HG03520 (cell line): ENCODE measurements at regions not wholly inside any gene's neighbourhood (a gene's known extent, or its start where the extent isn't known, plus 50 kb on each side); places are given as distances from the start of the nearest gene placed in this dataset.
"Not testable (repeated sequence)": the region's sequence is repeated elsewhere in the genome, so short reads cannot be mapped to it uniquely, and the experiment has no call there.

ENCODE experiments used
- ATAC-seq: cut with Tn5 transposase; IDR thresholded peaks from one replicate; pipeline ENCODE4 v1.9.1; 2021; ENCODE audit warnings: mild to moderate bottlenecking, moderate library complexity; ENCODE audit not compliant: unreplicated experiment

DNA sequence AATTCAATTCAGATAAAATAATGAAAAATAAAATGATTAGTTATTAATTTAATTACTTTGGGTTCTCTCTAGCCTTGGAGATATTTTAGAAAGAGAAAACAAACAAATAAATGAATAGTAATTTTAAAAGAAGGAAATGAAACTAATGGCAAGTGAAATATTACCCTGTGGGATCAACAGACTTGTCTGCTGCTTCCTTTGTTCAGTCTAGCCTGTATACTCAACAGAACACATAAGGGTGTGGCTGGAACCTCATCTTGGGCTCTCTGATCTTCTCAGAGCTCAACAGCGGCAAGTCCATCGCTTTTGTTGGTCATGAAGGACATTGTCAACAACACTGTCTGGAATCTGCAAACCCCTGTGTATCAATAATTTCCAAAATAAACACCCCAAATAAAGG is 904.9 kb downstream of the IPMK start:
- no peak for ATAC-seq

DNA sequence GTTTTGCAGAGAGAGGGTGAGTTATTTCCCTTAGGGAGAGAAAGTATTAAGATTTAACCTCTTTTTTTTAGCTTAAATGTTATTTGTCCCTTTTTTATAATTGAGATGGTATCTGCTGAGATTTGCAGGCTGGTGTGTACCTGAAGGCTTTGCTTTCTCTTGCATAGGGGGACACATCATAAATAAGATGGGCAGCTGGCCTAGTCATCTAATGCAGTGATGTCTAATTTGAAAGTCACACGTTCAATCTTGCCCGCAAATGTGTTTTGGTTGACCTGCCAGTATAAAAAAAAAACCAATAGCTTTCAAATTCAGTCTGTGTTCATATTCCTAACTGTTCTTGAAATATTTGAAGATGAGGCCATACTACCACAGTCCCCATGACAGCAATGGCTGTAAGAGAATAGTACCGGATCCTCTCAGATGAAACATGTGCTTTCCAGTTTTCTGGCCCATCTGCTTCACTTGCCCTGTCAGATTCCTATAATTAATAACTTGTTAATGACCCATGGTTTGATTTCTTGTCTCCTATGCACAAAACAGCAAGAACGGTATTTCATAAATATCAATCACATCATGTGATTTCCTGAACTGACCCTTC is 914.2 kb downstream of the IPMK start:
- no peak for ATAC-seq

DNA sequence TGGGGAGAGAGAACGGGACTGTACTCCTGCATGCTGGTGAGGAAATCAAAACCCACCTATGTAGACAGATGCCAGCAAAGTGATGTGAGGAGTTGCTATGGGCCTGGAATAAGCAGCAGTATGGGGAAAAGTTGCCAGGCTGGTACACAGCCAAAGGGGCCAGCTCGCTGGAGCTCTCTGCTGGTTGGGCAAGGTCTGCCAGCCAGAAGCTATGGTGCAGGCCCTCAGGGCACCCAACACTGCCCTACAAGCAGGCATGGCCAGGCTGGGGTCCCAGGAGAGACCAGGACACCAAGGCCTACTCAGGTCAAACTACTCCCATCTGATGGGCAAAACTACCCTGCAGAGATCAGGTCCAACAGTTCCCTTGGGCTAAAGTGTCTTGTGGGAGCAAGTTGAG is 916.6 kb downstream of the IPMK start:
- no peak for ATAC-seq

DNA sequence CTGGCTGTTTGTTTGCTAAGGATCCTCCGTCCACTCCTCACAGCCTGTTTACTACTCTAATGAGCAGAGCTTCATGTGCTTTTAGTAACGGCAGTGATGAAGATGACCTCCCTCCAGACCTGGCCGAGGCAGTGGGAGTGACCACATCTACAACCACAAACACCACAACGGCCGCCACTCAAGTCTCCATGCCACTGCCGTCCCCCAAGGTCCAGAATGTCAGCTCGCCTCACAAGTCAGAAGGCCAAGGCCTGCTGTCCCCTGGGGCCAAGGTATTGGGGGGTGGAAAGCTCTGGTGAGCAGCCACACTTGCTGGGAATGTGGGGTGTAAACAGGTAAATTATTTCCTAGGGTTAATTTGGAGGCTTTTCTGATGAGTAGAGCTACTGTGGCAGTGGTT is 926.4 kb downstream of the IPMK start:
- ATAC-seq, result no peak

DNA sequence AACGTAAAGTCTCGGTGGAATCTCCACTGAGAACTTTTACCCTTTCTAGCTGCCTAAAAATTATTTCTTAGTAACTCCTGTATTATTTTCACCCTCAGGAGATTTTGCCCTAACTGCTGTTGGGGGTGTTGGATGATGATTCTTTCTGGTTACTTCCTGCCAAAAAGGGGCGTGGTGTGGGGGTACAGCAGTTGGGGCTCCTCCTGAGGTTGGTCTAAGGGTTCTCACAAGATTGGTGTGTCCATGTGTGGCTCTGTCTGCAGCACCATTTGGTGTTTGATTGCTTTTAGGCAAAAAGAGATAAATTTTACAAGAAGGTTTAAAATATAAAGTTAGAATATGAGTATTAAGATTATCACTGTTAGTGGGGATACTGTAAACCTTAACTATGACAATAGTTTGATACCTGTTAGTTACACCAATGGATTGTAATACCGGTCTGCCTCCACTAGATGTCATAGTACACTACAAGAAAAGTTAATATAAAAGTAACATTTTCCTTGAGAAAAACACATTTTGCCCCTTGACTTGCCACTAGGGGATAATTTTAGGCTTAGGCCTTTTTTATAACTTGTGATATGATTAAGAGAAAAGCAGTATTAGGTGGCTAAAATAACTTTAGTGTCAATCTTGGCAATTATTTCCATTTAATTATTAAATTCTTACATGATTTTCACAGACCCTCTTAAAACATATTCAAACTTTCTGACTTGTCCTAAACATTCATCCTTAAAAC is 928.7 kb downstream of the IPMK start:
- ATAC-seq, result peak; percentile 76

DNA sequence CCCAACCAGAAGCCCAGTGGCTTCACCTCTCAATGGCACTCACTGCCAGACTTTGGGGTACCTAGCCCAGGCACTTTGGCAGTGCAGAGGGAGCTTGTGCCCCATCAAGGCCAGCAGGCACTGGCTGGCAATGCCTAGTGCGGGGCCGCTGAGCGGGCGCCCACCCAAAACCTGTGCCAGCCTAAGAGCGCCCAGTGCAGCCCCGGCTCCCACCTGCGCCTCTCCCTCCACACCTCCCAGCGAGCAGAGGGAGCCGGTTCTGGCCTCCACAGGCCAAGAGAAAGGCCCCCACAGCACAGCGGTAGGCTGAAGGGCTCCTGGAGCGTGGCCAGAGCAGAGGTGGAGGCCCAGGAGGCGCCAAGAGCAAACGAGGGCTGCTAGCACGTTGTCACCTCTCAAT is 930.8 kb downstream of the IPMK start:
- ATAC-seq, result no peak

DNA sequence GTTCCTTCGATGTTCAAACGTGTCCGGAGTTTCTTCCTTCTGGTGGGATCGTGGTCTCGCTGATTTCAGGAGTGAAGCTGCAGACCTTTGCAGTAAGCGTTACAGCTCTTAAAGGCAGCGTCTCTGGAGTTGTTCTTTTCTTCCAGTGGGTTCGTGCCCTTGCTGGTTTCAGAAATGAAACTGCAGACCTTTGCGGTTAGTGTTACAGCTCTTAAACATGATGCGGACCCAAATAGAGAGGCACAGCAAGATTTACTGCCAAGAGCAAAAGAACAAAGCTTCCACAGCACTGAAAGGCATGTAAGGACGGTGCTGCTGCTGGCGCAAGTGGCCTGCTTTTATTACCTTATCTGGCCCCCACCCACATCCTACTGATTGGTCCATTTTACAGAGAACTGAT is 931.4 kb downstream of the IPMK start:
- ATAC-seq, result no peak

DNA sequence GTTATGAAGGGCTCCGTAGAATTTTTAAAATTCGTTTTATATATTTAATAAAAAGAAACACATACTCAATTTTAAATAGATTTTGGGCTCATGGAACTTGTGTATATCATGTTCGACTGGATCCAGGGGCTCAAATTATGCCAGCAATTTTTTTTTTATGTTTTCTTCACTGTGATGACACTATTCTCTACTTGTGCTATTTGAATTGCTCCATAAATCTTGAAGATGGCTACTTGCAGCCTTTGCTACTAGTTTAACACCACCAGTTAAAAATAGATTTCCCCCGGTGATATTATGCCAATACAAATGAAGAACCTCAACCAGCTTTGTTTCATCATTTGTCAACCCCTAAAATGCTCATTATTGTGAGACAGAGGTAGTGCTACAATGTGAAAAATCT is 933.2 kb downstream of the IPMK start:
- ATAC-seq, result no peak

DNA sequence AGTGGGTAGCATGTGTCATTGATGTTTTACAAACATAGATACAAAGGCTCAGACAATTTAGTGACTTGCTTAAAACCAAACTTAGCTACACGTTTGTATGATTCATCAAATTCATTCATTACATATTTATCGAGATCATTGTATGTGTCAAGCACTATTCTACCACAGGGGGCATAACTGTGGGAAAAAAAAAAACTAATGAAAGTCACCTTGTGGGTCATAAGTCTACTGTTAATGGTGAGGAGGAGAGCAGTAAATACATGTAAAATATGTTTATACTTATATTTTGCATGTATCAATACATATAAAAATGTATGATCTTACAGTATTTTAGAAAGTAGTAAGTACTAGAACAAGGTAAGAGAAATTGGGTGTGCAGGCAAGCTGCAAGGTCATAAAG is 933.8 kb downstream of the IPMK start:
- no peak for ATAC-seq

DNA sequence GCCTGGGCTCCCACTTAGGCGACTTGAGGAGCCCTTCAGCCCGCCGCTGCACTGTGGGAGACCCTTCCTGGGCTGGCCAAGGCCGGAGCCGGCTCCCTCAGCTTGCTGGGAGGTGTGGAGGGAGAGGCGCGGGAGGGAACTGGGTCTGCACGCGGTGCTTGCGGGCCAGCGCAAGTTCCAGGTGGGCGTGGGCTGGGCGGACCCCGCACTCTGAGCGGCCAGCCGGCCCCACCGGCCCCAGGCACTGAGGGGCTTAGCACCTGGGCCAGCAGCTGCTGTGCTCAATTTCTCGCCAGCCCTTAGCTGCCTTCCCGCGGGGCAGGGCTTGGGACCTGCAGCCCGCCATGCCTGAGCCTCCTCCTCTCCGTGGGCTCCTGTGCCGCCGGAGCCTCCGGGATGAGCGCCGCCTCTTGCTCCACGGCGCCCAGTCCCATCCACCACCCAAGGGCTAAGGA is 946.3 kb downstream of the IPMK start:
- not testable (repeated sequence) for ATAC-seq

DNA sequence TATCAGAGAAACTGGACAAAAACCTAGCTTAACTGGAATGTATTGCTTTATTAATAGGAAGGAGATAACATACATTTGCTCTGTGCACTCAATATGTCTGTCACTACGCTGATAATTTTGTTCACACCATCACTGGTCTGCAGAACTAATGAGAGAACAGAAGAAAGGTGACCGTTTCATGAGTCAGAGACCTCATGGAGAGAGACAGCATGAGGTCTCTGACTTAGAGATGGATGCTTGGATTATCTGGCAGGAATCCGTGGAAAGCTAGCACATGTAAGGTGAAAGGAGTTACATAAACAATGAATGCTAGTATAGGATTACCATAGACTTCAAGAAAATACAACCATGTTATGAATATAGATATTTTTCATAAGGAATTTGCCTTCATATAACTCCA is 947.3 kb downstream of the IPMK start:
- ATAC-seq, result no peak

DNA sequence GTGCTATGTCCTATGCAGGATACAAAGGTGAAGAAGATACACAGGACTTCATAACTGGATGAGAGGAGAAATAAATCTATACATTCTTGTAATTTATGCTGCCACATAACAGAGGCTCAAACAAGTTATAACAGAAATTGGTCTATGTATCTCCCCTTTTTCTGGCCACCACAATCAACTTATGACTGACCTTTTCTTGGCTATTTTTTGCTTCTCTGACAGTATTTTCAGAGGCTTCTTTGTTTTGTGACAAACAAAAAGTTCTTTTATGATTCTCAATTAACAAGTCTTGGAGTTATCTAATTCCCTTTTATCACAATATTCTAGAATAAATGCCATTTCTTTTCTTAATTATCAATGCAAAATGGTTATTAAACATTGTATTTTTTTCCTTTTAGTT is 953.0 kb upstream of the ZWINT start:
- ATAC-seq, result no peak

DNA sequence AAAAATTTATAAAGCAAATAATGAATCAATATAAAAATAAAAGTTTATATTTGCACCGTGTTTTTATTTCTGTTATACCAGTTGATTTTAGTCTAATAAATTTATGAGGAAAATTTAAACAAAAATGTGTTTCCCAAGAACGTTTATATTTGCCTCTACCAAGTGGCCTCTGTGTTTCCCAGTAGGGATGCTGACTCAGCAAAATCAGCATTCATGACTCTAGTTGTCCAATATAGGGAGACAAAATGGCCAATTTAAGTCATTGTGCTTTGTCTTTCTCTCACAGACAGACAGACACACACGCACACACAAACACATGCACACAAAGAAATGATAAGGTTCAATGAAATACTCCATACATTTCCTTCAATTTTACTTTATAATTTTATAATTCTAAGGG is 942.5 kb upstream of the ZWINT start:
- ATAC-seq, result no peak

DNA sequence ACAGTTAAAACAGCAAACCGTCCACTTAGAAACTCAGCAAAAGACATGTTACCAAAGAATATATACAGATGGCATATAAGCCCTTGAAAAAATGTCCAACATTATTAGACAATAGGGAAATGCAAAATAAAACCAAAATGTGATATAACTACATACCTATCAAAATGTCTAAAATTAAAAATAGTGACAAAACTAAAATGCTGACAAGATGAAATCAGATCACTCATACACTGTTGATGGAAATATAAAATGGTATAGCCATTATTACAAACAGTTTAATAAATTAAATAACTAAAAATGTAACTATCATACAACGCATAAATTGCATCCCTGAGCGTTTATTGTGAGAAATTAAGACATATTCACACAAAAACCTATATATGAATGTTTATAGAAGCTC is 939.7 kb upstream of the ZWINT start:
- ATAC-seq, result no peak

DNA sequence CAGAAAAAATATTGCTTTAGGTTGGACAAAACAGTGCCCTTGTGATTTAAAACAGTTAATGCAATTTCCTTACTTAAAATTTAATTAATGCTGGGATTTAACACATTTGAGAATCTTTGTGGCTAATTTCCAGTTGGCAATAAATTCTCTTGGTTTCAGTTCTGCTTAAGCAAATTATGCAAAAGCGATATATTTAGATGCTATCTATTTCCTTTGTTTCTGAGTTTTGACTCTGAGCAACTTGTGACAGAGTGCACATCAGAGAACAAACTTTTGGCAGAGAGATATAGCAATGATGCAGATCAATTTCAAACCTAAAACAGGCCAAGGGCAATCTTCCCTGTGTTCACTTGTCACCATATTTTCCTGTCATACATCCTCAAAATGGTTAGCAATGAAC is 933.6 kb upstream of the ZWINT start:
- ATAC-seq, result no peak

DNA sequence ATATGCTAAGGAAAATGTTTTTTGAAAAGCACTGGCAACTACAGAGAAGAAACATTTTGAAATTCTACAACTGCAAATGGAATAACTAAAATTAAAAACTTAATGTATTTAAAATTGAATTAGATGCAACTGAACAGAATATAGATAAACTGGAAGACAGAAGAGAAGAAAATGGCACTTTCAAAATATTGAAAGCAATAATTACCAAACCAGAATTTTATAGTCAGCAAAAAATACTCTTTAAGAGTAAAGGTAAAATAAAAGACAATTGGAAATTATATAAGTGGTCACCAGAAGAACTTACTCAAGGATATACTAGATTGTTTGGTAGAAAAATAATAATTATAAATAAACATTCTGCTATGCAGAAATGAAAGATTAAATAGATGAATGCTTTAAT is 927.7 kb upstream of the ZWINT start:
- ATAC-seq, result no peak

DNA sequence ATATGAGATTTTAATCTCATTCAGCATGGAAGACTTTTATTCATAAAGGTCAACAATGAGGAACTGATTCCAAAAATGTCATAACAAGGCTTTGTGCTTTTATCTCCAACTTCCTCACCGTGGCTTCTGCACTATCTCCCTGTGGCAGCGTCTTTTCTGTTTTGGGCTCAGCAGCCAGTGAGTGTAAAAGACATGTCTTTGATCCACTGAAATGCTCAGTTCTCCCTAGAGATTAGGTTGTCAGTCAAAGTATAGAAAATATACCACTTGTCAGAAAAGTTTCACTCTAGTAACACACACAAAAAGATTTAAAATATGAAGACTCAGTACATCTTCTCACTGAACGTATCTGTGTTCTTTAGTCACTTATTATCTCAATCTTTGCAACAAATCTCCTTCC is 901.8 kb upstream of the ZWINT start:
- no peak for ATAC-seq

DNA sequence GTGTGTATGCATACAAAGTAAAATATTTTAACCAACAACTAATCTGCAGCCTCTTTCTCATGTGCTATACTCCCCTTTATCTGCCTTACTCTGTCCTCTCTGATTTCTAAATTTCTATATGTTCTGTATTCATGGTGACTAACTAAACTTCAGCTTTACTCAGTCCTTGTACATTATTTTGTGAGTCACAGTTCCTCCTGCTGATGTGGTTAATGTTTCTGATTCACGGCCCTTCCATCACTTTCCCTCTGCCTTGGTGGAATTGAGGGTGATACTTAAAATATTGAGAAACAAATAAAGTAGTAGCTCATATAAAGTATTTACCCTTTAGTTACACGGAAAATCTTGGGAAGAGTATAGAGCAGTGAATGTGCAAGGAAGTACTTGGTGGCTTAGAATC is 899.1 kb upstream of the ZWINT start:
- no peak for ATAC-seq

DNA sequence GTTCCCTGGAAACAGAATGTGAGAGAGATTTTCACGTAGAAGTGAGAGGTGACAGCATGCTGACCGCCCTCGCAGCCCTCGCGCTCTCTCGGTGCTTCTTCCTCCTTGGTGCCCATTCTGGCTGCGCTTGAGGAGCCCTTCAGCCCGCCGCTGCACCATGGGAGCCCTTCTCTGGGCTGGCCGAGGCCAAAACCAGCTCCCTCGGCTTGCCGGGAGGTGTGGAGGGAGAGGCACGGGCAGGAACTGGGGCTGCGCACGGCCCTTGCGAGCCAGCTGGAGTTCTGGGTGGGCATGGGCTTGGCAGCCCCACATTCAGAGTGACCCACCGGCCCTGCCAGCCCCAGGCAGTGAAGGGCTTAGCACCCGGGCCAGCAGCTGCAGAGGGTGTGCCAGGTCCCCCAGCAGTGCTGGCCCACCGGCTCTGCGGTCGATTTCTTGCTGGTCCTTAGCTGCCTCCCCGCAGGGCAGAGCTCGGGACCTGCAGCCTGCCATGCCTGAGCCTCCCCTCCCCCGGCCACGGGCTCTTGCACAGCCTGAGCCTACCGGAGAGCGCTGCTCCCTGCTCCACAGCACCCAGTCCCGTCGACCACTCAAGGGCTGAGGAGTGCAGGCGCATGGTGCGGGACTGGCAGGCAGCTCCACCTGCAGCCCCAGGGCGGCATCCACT is 888.7 kb upstream of the ZWINT start:
- ATAC-seq, result no peak

DNA sequence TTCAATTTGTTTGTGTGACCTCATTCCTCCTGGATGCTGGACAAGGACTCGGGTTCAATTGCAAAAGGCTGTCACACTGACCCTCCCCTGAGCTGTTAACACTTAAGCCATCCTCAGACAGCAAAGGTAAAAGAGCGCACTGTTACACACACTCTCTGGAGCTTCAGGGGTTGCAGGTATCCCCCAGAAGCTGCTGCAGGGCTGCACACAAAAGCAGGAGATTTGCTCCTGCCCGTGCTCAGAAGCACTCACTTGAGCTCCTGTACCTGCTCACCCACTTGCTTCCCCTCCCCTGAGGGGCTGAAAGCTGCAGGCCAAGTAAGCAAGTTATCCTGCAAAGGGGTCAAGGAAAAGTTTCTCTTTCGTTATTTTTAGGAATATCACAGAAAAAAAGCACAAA is 886.2 kb upstream of the ZWINT start:
- ATAC-seq, result no peak

DNA sequence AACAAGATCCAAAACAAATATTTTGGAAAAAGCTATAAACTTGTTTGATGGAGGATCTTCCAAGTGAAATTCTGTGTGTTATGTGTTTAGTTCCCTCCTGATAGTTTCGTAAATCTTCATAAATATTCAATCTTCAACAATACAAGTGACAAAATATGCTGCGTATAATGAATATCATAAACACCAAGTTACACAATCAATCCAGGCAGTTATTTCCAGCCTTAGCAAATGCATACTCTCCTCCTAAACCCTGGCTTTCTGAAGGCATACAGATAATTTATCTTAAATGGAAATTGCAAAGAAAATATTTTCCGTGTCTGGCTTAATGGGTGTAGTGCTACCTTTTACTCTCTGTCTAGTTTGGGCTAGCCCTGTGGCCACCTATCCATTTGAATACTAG is 864.9 kb upstream of the ZWINT start:
- no peak for ATAC-seq

DNA sequence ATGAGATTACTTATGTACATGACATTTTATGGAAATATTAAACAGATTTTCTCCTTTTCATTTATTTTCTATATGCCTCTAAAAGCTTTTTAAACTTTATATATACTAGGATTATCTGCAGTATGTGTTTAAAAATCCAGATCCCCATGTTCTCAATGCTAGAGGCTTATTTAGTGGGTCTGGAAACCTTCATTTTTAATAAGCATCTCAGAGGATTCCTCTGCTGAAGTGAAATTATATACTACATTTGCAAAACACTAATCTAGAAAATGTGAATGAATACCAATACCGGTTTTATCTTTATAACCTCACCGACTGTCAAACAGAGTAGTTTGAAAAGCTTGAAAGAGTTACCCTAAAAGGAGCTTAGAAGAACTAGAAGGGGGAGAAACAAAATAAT is 863.8 kb upstream of the ZWINT start:
- no peak for ATAC-seq
